H9 (cell line): ENCODE measurements at regions not wholly inside any gene's neighbourhood (a gene's known extent, or its start where the extent isn't known, plus 50 kb on each side); places are given as distances from the start of the nearest gene placed in this dataset.
A peak's percentile ranks its signal among the peaks of the same experiment; 100 is the strongest.

Experiments
- DNase-seq: peaks from one replicate; pipeline ENCODE4 v3.0.0-alpha.2; 2017
- H2AFZ ChIP-seq: one replicate; pipeline ENCODE4 v1.6.1; 2013; ENCODE audit warnings: mild to moderate bottlenecking, low read length, control low read depth, moderate library complexity
- H2AK5ac ChIP-seq: 2 replicates; pipeline ENCODE4 v1.6.1; 2013; ENCODE audit warnings: low read length, control low read depth, mixed read lengths; ENCODE audit not compliant: insufficient read length
- H2BK120ac ChIP-seq: one replicate; pipeline ENCODE4 v1.6.1; 2013; ENCODE audit warnings: low read depth, mild to moderate bottlenecking, low read length, control low read depth, inconsistent platforms; ENCODE audit not compliant: poor library complexity, severe bottlenecking
- H2BK12ac ChIP-seq: 2 replicates; pipeline ENCODE4 v1.6.1; 2013; ENCODE audit warnings: low read length, control low read depth, mixed read lengths, low read depth; ENCODE audit not compliant: insufficient read length
- H2BK15ac ChIP-seq: 2 replicates; pipeline ENCODE4 v1.6.1; 2013; ENCODE audit warnings: low read depth, low read length, control low read depth
- H2BK20ac ChIP-seq: one replicate; pipeline ENCODE4 v1.6.1; 2013; ENCODE audit warnings: low read depth, mild to moderate bottlenecking, low read length, control low read depth, inconsistent platforms; ENCODE audit not compliant: poor library complexity, severe bottlenecking
- H2BK5ac ChIP-seq: 2 replicates; pipeline ENCODE4 v1.6.1; 2013; ENCODE audit warnings: low read length, control low read depth, mixed read lengths; ENCODE audit not compliant: insufficient read length
- H3K14ac ChIP-seq: 2 replicates; pipeline ENCODE4 v1.6.1; 2013; ENCODE audit warnings: low read length, control low read depth; ENCODE audit not compliant: insufficient read depth
- H3K18ac ChIP-seq: 2 replicates; pipeline ENCODE4 v1.6.1; 2013; ENCODE audit warnings: low read depth, mild to moderate bottlenecking, mixed read lengths, low read length, control low read depth; ENCODE audit not compliant: insufficient read length
- H3K23ac ChIP-seq: 2 replicates; pipeline ENCODE4 v1.6.1; 2013; ENCODE audit warnings: low read length, control low read depth, mixed read lengths, low read depth; ENCODE audit not compliant: insufficient read length
- H3K23me2 ChIP-seq: 2 replicates; pipeline ENCODE4 v1.6.1; 2013; ENCODE audit warnings: low read depth, mild to moderate bottlenecking, mixed read lengths, low read length, control low read depth; ENCODE audit not compliant: insufficient read length, poor library complexity, severe bottlenecking
- H3K27ac ChIP-seq: 2 replicates; pipeline ENCODE4 v1.5.1; 2013; ENCODE audit warnings: low read length, control low read depth, mixed read lengths, low read depth; ENCODE audit not compliant: insufficient read length
- H3K27me3 ChIP-seq: 2 replicates; pipeline ENCODE4 v1.6.1; 2013; ENCODE audit warnings: low read length, control low read depth, inconsistent platforms; ENCODE audit not compliant: insufficient read depth
- H3K4ac ChIP-seq: 2 replicates; pipeline ENCODE4 v1.6.1; 2013; ENCODE audit warnings: low read depth, mild to moderate bottlenecking, control low read depth, inconsistent platforms, low read length, moderate library complexity
- H3K4me1 ChIP-seq: 2 replicates; pipeline ENCODE4 v1.6.1; 2013; ENCODE audit warnings: low read length, control low read depth, inconsistent platforms; ENCODE audit not compliant: insufficient read depth
- H3K4me2 ChIP-seq: 2 replicates; pipeline ENCODE4 v1.6.1; 2013; ENCODE audit warnings: low read length, control low read depth, mixed read lengths; ENCODE audit not compliant: insufficient read length, insufficient read depth
- H3K56ac ChIP-seq: 2 replicates; pipeline ENCODE4 v1.6.1; 2013; ENCODE audit warnings: low read depth, mild to moderate bottlenecking, mixed read lengths, low read length, control low read depth; ENCODE audit not compliant: insufficient read length
- H3K79me1 ChIP-seq: 2 replicates; pipeline ENCODE4 v1.6.1; 2013; ENCODE audit warnings: low read depth, mild to moderate bottlenecking, moderate library complexity, low read length, control low read depth, inconsistent platforms; ENCODE audit not compliant: insufficient read depth, poor library complexity, severe bottlenecking
- H3K79me2 ChIP-seq: 2 replicates; pipeline ENCODE4 v1.6.1; 2013; ENCODE audit warnings: low read length, control low read depth, inconsistent platforms; ENCODE audit not compliant: insufficient read depth
- H3K9ac ChIP-seq: 2 replicates; pipeline ENCODE4 v1.6.1; 2013; ENCODE audit warnings: low read length, control low read depth, mixed read lengths; ENCODE audit not compliant: insufficient read length; ENCODE audit errors: extremely low read depth
- H3K9me3 ChIP-seq: one replicate; pipeline ENCODE4 v1.6.1; 2013; ENCODE audit warnings: low read depth, low read length, inconsistent platforms; ENCODE audit not compliant: control insufficient read depth
- H3T11ph ChIP-seq: one replicate; pipeline ENCODE4 v1.6.1; 2013; ENCODE audit warnings: mild to moderate bottlenecking, low read length, control low read depth, inconsistent platforms
- H4K20me1 ChIP-seq: one replicate; pipeline ENCODE4 v1.6.1; 2013; ENCODE audit not compliant: control insufficient read depth, insufficient read length, insufficient read depth
- H4K5ac ChIP-seq: 2 replicates; pipeline ENCODE4 v1.6.1; 2013; ENCODE audit warnings: low read depth, mild to moderate bottlenecking, mixed read lengths, low read length, control low read depth; ENCODE audit not compliant: insufficient read length
- H4K8ac ChIP-seq: replicated peaks from 2 replicates; pipeline ENCODE4 v1.6.1; 2013; ENCODE audit warnings: low read length, control low read depth, mixed read lengths, low read depth; ENCODE audit not compliant: insufficient read length
- H4K91ac ChIP-seq: 2 replicates; pipeline ENCODE4 v1.6.1; 2013; ENCODE audit warnings: low read depth, mild to moderate bottlenecking, moderate library complexity, mixed read lengths, low read length, control low read depth; ENCODE audit not compliant: insufficient read length
- H3K27ac Mint-ChIP-seq, 3 experiments: 2 replicates in 2 of 3; 3 replicates in 1 of 3; pipeline ENCODE4 v1.8.0; 2020 to 2021; ENCODE audit warnings: mixed read lengths in 3 of 3, mild to moderate bottlenecking in 1 of 3, moderate library complexity in 1 of 3
- H3K27me3 Mint-ChIP-seq: 2 replicates; pipeline ENCODE4 v1.8.0; 2021; ENCODE audit warnings: low read depth, mild to moderate bottlenecking, moderate library complexity, mixed read lengths
- H3K36me3 Mint-ChIP-seq, 3 experiments: 2 replicates in 2 of 3; 3 replicates in 1 of 3; pipeline ENCODE4 v1.8.0; 2020 to 2021; ENCODE audit warnings: low read depth in 3 of 3, mixed read lengths in 3 of 3; ENCODE audit not compliant: insufficient read depth in 1 of 3
- H3K4me1 Mint-ChIP-seq, 2 experiments: 2 replicates each; pipeline ENCODE4 v1.8.0; 2020; ENCODE audit warnings: mixed read lengths in 2 of 2
- H3K4me3 Mint-ChIP-seq, 2 experiments: 2 replicates in 1 of 2; 3 replicates in 1 of 2; pipeline ENCODE4 v1.8.0; 2020 to 2021; ENCODE audit warnings: mild to moderate bottlenecking in 2 of 2, mixed read lengths in 2 of 2, moderate library complexity in 1 of 2
- H3K9me3 Mint-ChIP-seq, 2 experiments: 2 replicates in 1 of 2; 3 replicates in 1 of 2; pipeline ENCODE4 v1.8.0; 2020; ENCODE audit warnings: mild to moderate bottlenecking in 2 of 2, mixed read lengths in 2 of 2, moderate library complexity in 1 of 2
- WGBS: extraction: QIAGEN DNeasy Blood & Tissue Kit; methylation state at CpG from one replicate; pipeline ENCODE4 v1.1.7; 2013; ENCODE audit warnings: missing lambda C conversion rate, low lambda C conversion rate, mixed read lengths; ENCODE audit not compliant: insufficient read length; ENCODE audit errors: extremely low coverage; 5-methylcytosine and 5-hydroxymethylcytosine counted together
- TF ChIP-seq, protein P1 (sequence below): fragments of 200-600 bp; sonication (generic); conservative IDR thresholded peaks from 3 replicates; pipeline ENCODE4 v1.8.0; 2021; ENCODE audit warnings: antibody characterized with exemption, mild to moderate bottlenecking

DNA sequence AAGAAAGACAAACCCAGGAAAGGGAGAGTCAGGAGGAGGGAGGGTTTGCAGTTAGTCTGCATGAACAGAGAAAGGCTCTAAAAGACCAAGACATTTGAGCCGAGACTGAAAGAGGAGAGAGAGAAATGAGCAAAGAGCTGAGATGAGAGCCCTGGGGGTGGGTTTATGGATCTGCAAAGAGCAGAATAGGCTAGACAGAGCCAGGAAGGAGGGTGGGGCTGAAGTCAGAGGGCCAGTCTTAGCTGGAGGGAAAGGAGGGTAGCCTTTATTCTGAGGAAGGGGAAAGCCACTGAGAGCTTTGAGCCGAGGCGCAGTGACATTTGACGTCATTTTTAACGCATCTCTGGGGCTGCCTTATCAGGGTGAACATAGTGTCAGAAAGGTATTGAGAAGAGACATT, 85.7 kb upstream of the CDH13 start:
- Histone ChIP-seq H3K9ac (no peak overlapping the region), H2AK5ac (no peak overlapping the region), H2BK5ac (no peak overlapping the region), H3K23ac (no peak overlapping the region), H3K4me1 (peaks cover 3% of the 10 kb centered on the region; the same call in 1 of the 2 replicates), H3K79me2 (no peaks in the 10 kb centered on the region), H3K79me1 (no peaks in the 10 kb centered on the region), H3K18ac (no peak overlapping the region), H4K91ac (no peak overlapping the region), H3K27me3 (no peaks in the 10 kb centered on the region), H4K20me1 (no peaks in the 10 kb centered on the region), H3K9me3 (no peaks in the 10 kb centered on the region), H3K4ac (no peak overlapping the region), H3K56ac (no peak overlapping the region), H2BK20ac (no peak overlapping the region), H2BK12ac (no peak overlapping the region), H3K27ac (no peak overlapping the region), H3T11ph (no peak overlapping the region), H2AFZ (no peak overlapping the region), H3K4me2 (no peak overlapping the region), H2BK15ac (no peak overlapping the region), H4K8ac (no peak overlapping the region), H4K5ac (no peak overlapping the region), H3K14ac (no peak overlapping the region), H3K23me2 (no peaks in the 10 kb centered on the region), H2BK120ac (no peak overlapping the region)
- TF ChIP-seq, protein P1, sequence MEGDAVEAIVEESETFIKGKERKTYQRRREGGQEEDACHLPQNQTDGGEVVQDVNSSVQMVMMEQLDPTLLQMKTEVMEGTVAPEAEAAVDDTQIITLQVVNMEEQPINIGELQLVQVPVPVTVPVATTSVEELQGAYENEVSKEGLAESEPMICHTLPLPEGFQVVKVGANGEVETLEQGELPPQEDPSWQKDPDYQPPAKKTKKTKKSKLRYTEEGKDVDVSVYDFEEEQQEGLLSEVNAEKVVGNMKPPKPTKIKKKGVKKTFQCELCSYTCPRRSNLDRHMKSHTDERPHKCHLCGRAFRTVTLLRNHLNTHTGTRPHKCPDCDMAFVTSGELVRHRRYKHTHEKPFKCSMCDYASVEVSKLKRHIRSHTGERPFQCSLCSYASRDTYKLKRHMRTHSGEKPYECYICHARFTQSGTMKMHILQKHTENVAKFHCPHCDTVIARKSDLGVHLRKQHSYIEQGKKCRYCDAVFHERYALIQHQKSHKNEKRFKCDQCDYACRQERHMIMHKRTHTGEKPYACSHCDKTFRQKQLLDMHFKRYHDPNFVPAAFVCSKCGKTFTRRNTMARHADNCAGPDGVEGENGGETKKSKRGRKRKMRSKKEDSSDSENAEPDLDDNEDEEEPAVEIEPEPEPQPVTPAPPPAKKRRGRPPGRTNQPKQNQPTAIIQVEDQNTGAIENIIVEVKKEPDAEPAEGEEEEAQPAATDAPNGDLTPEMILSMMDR = no peak
- H3K4me3 Mint-ChIP-seq = no peak overlapping the region
- WGBS = no CpG with 5 or more reads among the region's 5 CpGs
- peak overlapping the region in 1 of 3 experiments; percentile 16; a peak in 1 of 7 replicates for H3K27ac Mint-ChIP-seq
- H3K9me3 Mint-ChIP-seq = peaks cover 4 to 6% of the 10 kb centered on the region in 2 experiments; a peak in 2 of 5 replicates
- peaks cover 40% of the 10 kb centered on the region for H3K27me3 Mint-ChIP-seq
- no peaks in the 10 kb centered on the region for H3K36me3 Mint-ChIP-seq
- H3K4me1 Mint-ChIP-seq = peaks cover 19 to 22% of the 10 kb centered on the region in 2 experiments
- DNase-seq = no peak
